ENCODE measurements at regions not wholly inside any gene's neighbourhood (a gene's known extent, or its start where the extent isn't known, plus 50 kb on each side); places are given as distances from the start of the nearest gene placed in this dataset.

DNA sequence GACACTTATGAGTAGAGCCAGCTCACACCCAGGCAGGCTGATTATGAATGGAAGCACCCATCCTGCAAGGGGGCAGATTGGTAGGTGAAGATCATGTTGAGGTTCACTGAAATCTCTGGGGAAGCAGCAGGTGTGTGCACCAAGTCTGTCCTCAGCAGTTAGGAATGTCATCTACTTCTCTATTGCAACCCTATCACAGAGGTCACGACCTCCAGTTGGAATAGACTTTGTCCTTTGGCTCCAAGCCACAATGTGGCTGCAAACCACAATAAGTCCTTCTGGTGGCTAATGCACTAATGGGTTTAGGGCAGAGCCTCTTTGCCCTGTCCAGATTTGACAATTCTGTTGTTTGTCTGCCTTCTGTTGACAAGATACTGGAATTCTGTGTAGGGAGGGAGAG lies 1056.7 kb downstream of the PCDH19 start:
- H3K4me3 Mint-ChIP-seq: no peak overlapping the region
- H3K36me3 Mint-ChIP-seq (ENCODE audit: low read depth): no peaks in the 10 kb centered on the region
- no peak overlapping the region for H3K27ac Mint-ChIP-seq

DNA sequence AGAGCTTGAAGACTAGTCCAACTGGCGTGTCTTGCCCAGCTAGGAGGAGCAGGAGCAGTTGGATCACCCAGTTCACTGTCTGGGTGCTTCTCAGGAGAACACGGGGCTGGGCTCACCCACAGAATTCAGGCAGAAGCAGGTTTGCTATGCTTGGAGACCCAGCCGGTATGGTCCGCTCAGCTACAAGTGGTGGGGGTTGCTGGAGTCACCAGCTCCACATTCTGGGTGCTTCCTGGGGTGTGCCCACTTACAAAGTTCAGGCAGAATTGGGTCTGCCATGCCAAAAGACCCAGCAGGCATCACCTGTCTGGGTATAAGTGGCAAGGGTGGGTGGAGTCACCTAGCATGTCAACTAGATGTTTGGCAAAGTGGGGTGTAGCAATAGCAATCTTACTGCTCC lies 1061.8 kb downstream of the PCDH19 start:
- no peak for TF ChIP-seq CTCF (conservative IDR thresholded peaks at IDR 0.05)
- Mint-ChIP-seq H3K9me3 (peaks cover 2% of the 10 kb centered on the region), H3K36me3 (ENCODE audit: low read depth) (no peaks in the 10 kb centered on the region), H3K4me1 (no peaks in the 10 kb centered on the region), H3K27ac (no peak overlapping the region), H3K27me3 (ENCODE audit: insufficient read depth) (peaks cover 3% of the 10 kb centered on the region), H3K4me3 (no peak overlapping the region)
- H3K9ac ChIP-seq (ENCODE audit: extremely low read depth, low read length, poor library complexity, severe bottlenecking): no peak overlapping the region
- H3K27me3 ChIP-seq (ENCODE audit: control insufficient read depth, insufficient read depth, low read length, poor library complexity, severe bottlenecking): no peaks in the 10 kb centered on the region
- H3K36me3 ChIP-seq (ENCODE audit: control insufficient read depth, insufficient read depth, low read length): no peaks in the 10 kb centered on the region
- no peak for DNase-seq
- WGBS, 2 experiments (ENCODE audit: insufficient coverage in 1 of 2, insufficient read length in 1 of 2): 95% methylated on average over 4 of the region's 4 CpGs; no CpG with 5 or more reads in 1 of the 2 experiments
- no peaks in the 10 kb centered on the region for H3K4me1 ChIP-seq (ENCODE audit: control insufficient read depth, insufficient read depth, low read length)
- no peaks in the 10 kb centered on the region for H3K9me3 ChIP-seq (ENCODE audit: control insufficient read depth, low read length)
- H3K4me3 ChIP-seq (ENCODE audit: low read length): no peak overlapping the region
- H3K27ac ChIP-seq (ENCODE audit: low read depth, low read length): no peak overlapping the region

More for the DNA sequence above, 1056.7 kb downstream of the PCDH19 start:
- H3K4me1 Mint-ChIP-seq: no peaks in the 10 kb centered on the region
- Histone ChIP-seq H3K36me3 (ENCODE audit: control insufficient read depth, insufficient read depth, low read length) (no peaks in the 10 kb centered on the region), H3K27ac (ENCODE audit: low read depth, low read length) (no peak overlapping the region), H3K4me3 (ENCODE audit: low read length) (no peak overlapping the region), H3K9ac (ENCODE audit: extremely low read depth, low read length, poor library complexity, severe bottlenecking) (no peak overlapping the region), H3K4me1 (ENCODE audit: control insufficient read depth, insufficient read depth, low read length) (no peaks in the 10 kb centered on the region), H3K9me3 (ENCODE audit: control insufficient read depth, low read length) (no peaks in the 10 kb centered on the region), H3K27me3 (ENCODE audit: control insufficient read depth, insufficient read depth, low read length, poor library complexity, severe bottlenecking) (no peaks in the 10 kb centered on the region)
- H3K27me3 Mint-ChIP-seq (ENCODE audit: insufficient read depth): peaks cover 3% of the 10 kb centered on the region
- no peak for DNase-seq
- TF ChIP-seq CTCF (conservative IDR thresholded peaks at IDR 0.05): no peak
- H3K9me3 Mint-ChIP-seq: peaks cover 2% of the 10 kb centered on the region
- WGBS, 2 experiments (ENCODE audit: insufficient coverage in 1 of 2, insufficient read length in 1 of 2): 88% methylated on average over 1 of the region's 1 CpG; no CpG with 5 or more reads in 1 of the 2 experiments

DNA sequence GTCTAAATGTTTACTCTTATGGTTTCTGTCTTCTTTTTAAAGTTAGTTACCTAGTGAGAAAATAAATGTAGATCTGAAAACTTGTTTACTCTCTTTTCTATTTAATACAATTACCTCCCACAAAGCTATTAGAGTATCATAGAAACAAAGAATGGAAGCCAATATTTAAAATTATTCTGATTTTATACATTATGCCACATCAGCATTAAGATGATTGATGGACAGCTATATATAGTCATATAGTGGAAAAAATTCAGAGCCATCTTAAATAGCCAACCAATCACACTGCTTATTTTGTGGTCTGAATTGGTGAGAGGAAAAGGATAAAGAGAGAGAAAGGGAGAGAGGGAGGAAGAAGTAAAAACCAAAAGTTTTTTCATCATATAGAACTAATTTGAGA lies 1101.8 kb downstream of the PCDH19 start:
- Histone ChIP-seq H3K27ac (ENCODE audit: low read depth, low read length) (no peak overlapping the region), H3K36me3 (ENCODE audit: control insufficient read depth, insufficient read depth, low read length) (no peaks in the 10 kb centered on the region), H3K27me3 (ENCODE audit: control insufficient read depth, insufficient read depth, low read length, poor library complexity, severe bottlenecking) (no peaks in the 10 kb centered on the region), H3K4me3 (ENCODE audit: low read length) (no peak overlapping the region), H3K4me1 (ENCODE audit: control insufficient read depth, insufficient read depth, low read length) (no peaks in the 10 kb centered on the region), H3K9ac (ENCODE audit: extremely low read depth, low read length, poor library complexity, severe bottlenecking) (no peak overlapping the region), H3K9me3 (ENCODE audit: control insufficient read depth, low read length) (no peaks in the 10 kb centered on the region)
- DNase-seq: no peak
- Mint-ChIP-seq H3K4me3 (no peak overlapping the region), H3K4me1 (peaks cover 13% of the 10 kb centered on the region), H3K27me3 (ENCODE audit: insufficient read depth) (no peaks in the 10 kb centered on the region), H3K9me3 (no peaks in the 10 kb centered on the region), H3K36me3 (ENCODE audit: low read depth) (no peaks in the 10 kb centered on the region), H3K27ac (no peak overlapping the region)
- TF ChIP-seq CTCF (conservative IDR thresholded peaks at IDR 0.05): no peak

Measured in endodermal cell (in vitro differentiated cells).